ENCODE measurements at regions not wholly inside any gene's neighbourhood (a gene's known extent, or its start where the extent isn't known, plus 50 kb on each side); places are given as distances from the start of the nearest gene placed in this dataset.
"Not testable (repeated sequence)": the region's sequence is repeated elsewhere in the genome, so short reads cannot be mapped to it uniquely, and the experiment has no call there.

- WGBS (ENCODE audit: insufficient coverage), result 76% methylated on average over 3 of the region's 4 CpGs
- Mint-ChIP-seq H3K27me3 (ENCODE audit: low read depth in 3 of 3) (peaks cover 2 to 3% (median 2%) of the 10 kb centered on the region in 3 donors), H3K36me3 (no peaks in the 10 kb centered on the region)
These were observed 321.1 kb upstream of the NT5E start for GRCh38 chr6:85128781-85129180.

GRCh38 chr6:85128256-85128655 lies 321.6 kb upstream of the NT5E start:
- H3K9me3 ChIP-seq (replicated peaks in 1 of 2; ENCODE audit: control insufficient read depth in 1 of 2, insufficient read depth in 1 of 2, low read length in 2 of 2); H3K4me1 Mint-ChIP-seq; H4K20me1 ChIP-seq (ENCODE audit: insufficient read depth, low read length); H2AFZ ChIP-seq (ENCODE audit: insufficient read depth, low read depth, low read length, poor library complexity, severe bottlenecking); H3K4me2 ChIP-seq (replicated peaks; ENCODE audit: extremely low read depth, low read length, poor library complexity, severe bottlenecking); H3K4me3 ChIP-seq (replicated peaks in 1 of 3; ENCODE audit: low read depth in 2 of 3, low read length in 3 of 3); H3K27me3 Mint-ChIP-seq (ENCODE audit: low read depth in 3 of 3); H3K9me3 Mint-ChIP-seq; H3K79me2 ChIP-seq (ENCODE audit: insufficient read depth, low read length); H3K36me3 Mint-ChIP-seq; DNase-seq; H3K9ac ChIP-seq (ENCODE audit: insufficient read depth, low read length, poor library complexity, severe bottlenecking); H3K36me3 ChIP-seq (replicated peaks in 1 of 2; ENCODE audit: control insufficient read depth in 1 of 2, insufficient read depth in 2 of 2, low read length in 2 of 2); H3K4me3 Mint-ChIP-seq; H3K27me3 ChIP-seq (ENCODE audit: control insufficient read depth in 2 of 2, insufficient read depth in 2 of 2, low read length in 2 of 2); H3K27ac ChIP-seq (ENCODE audit: low read depth in 1 of 2, low read length in 2 of 2); H3K4me1 ChIP-seq (ENCODE audit: control insufficient read depth in 1 of 2, insufficient read depth in 2 of 2, low read length in 2 of 2); H3K27ac Mint-ChIP-seq; intact Hi-C loops (cut with micrococcal nuclease): not testable (repeated sequence)
- 78% methylated on average over 1 of the region's 3 CpGs for WGBS (ENCODE audit: insufficient coverage)

More at GRCh38 chr6:85128781-85129180, 321.1 kb upstream of the NT5E start:
- Histone ChIP-seq H3K4me2 (replicated peaks; ENCODE audit: extremely low read depth, low read length, poor library complexity, severe bottlenecking) (no peak overlapping the region), H3K36me3 (replicated peaks in 1 of 2; ENCODE audit: control insufficient read depth in 1 of 2, insufficient read depth in 2 of 2, low read length in 2 of 2) (no peaks in the 10 kb centered on the region), H3K27me3 (ENCODE audit: control insufficient read depth in 2 of 2, insufficient read depth in 2 of 2, low read length in 2 of 2) (no peaks in the 10 kb centered on the region), H3K27ac (ENCODE audit: low read depth in 1 of 2, low read length in 2 of 2) (no peak overlapping the region), H3K9ac (ENCODE audit: insufficient read depth, low read length, poor library complexity, severe bottlenecking) (no peak overlapping the region), H3K4me1 (ENCODE audit: control insufficient read depth in 1 of 2, insufficient read depth in 2 of 2, low read length in 2 of 2) (no peaks in the 10 kb centered on the region), H2AFZ (ENCODE audit: insufficient read depth, low read depth, low read length, poor library complexity, severe bottlenecking) (no peak overlapping the region), H3K4me3 (replicated peaks in 1 of 3; ENCODE audit: low read depth in 2 of 3, low read length in 3 of 3) (no peak overlapping the region), H3K9me3 (replicated peaks in 1 of 2; ENCODE audit: control insufficient read depth in 1 of 2, insufficient read depth in 1 of 2, low read length in 2 of 2) (no peaks in the 10 kb centered on the region), H3K79me2 (ENCODE audit: insufficient read depth, low read length) (no peaks in the 10 kb centered on the region), H4K20me1 (ENCODE audit: insufficient read depth, low read length) (no peaks in the 10 kb centered on the region)
- Mint-ChIP-seq H3K27ac (no peak overlapping the region), H3K4me1 (no peaks in the 10 kb centered on the region), H3K9me3 (peaks cover 0 to 2% (median 0%) of the 10 kb centered on the region in 7 donors), H3K4me3 (no peak overlapping the region)
- intact Hi-C loops (cut with micrococcal nuclease), result no loop called here
- DNase-seq, result no peak
- no peak for TF ChIP-seq CTCF (IDR thresholded peaks at IDR 0.05)

All from CD14-positive monocyte (primary cell).